Panc1 (cell line): ENCODE measurements at regions not wholly inside any gene's neighbourhood (a gene's known extent, or its start where the extent isn't known, plus 50 kb on each side); places are given as distances from the start of the nearest gene placed in this dataset.

ENCODE experiments used
- ATAC-seq: fragments of 200-7000 bp; cut with Tn5 transposase; 2 replicates; pipeline ENCODE4 v1.9.1; 2020; ENCODE audit warnings: mild to moderate bottlenecking, moderate library complexity
- BruUV-seq: library from RNA; stranded (reverse); fragments of 400-500 nt; replicated peaks from 2 replicates; lab custom pipeline; 2021; lab: Mats Ljungman, UMichigan
- CTCF ChIA-PET: fragments of 300-600 bp; sonication (Branson Sonifier 250); formaldehyde crosslinking; loops from one replicate; lab custom pipeline; 2022; ENCODE audit warnings: antibody characterized with exemption; lab: Charles Lee
- POLR2A ChIA-PET: fragments of 300-600 bp; sonication (Branson Sonifier 250); formaldehyde crosslinking; loops from one replicate; lab custom pipeline; 2022; ENCODE audit warnings: antibody characterized with exemption; lab: Charles Lee
- DNase-seq: peaks from one replicate; pipeline ENCODE4 v3.0.0-alpha.2; 2010; ENCODE audit warnings: low read depth, low spot score
- H3K27ac ChIP-seq: 2 replicates; pipeline ENCODE4 v1.5.1; 2011; ENCODE audit warnings: mild to moderate bottlenecking, low read length, inconsistent platforms
- H3K27me3 ChIP-seq: fragments of 200-500 bp; sonication (Bioruptor generic); 2 replicates; pipeline ENCODE4 v1.6.0; 2014; ENCODE audit warnings: low read length, inconsistent platforms; ENCODE audit not compliant: control insufficient read depth, insufficient read depth
- H3K36me3 ChIP-seq: fragments of 200-500 bp; sonication (Bioruptor generic); 2 replicates; pipeline ENCODE4 v1.5.1; 2014; ENCODE audit warnings: inconsistent platforms, mild to moderate bottlenecking, low read length, moderate library complexity; ENCODE audit not compliant: control insufficient read depth, insufficient read depth
- H3K4me1 ChIP-seq: 2 replicates; pipeline ENCODE4 v1.5.1; 2011; ENCODE audit warnings: inconsistent platforms, mild to moderate bottlenecking, low read length, moderate library complexity; ENCODE audit not compliant: control insufficient read depth, insufficient read depth
- H3K4me3 ChIP-seq, 2 experiments: 2 replicates each; pipeline ENCODE4 v1.5.1; 2011 to 2012; ENCODE audit warnings: low read depth in 2 of 2, low read length in 2 of 2, mild to moderate bottlenecking in 2 of 2, inconsistent platforms in 1 of 2, moderate library complexity in 1 of 2
- H3K9me3 ChIP-seq: fragments of 200-500 bp; sonication (Bioruptor generic); 2 replicates; pipeline ENCODE4 v1.5.1; 2014; ENCODE audit warnings: low read depth, mild to moderate bottlenecking, inconsistent platforms, low read length, moderate library complexity; ENCODE audit not compliant: control insufficient read depth, insufficient read depth
- CTCF ChIP-seq: fragments of 450-650 bp; IDR thresholded peaks from 2 replicates; pipeline ENCODE4 v1.5.1; 2017; ENCODE audit warnings: mild to moderate bottlenecking
- POLR2AphosphoS5 ChIP-seq: IDR thresholded peaks from 2 replicates; pipeline ENCODE4 v1.6.1; 2012; ENCODE audit warnings: mild to moderate bottlenecking, low read depth, low read length, moderate library complexity
- REST ChIP-seq, 2 experiments: IDR thresholded peaks; 2 replicates each; pipeline ENCODE4 v1.6.1; 2011 to 2012; ENCODE audit warnings: low read depth in 2 of 2, control low read depth in 1 of 2, low read length in 1 of 2, mild to moderate bottlenecking in 1 of 2, moderate library complexity in 1 of 2; ENCODE audit not compliant: insufficient read depth in 1 of 2
- SIN3A ChIP-seq: IDR thresholded peaks from 2 replicates; pipeline ENCODE4 v1.6.1; 2012; ENCODE audit warnings: low read depth, mild to moderate bottlenecking, low read length, moderate library complexity, borderline replicate concordance; ENCODE audit not compliant: insufficient read depth
- TCF7L2 ChIP-seq: IDR thresholded peaks from 2 replicates; pipeline ENCODE4 v1.6.1; 2011; ENCODE audit warnings: mild to moderate bottlenecking, low read depth, low read length, inconsistent platforms
- in situ Hi-C: cut with HindIII; loops from 2 replicates; pipeline ENCODE4 v1.10.0; 2016; ENCODE audit warnings: low sequenced_read_pairs, low pct_unique_long_range_greater_than_20kb
- intact Hi-C: fragments of 100-400 bp; cut with micrococcal nuclease; formaldehyde crosslinking; loops from one replicate; pipeline ENCODE4 v1.10.0; 2022; ENCODE audit not compliant: unreplicated experiment

- Histone ChIP-seq H3K4me1 (no peaks in the 10 kb centered on the region), H3K27me3 (no peaks in the 10 kb centered on the region), H3K9me3 (no peaks in the 10 kb centered on the region), H3K27ac (no peak overlapping the region), H3K36me3 (no peaks in the 10 kb centered on the region), H3K4me3 (no peak overlapping the region)
- BruUV-seq, result no TSS peak
- POLR2A ChIA-PET, result interaction anchor here (0.8 kb wide), 1 partner anchor 278 kb away, joined by 16 read pairs; no protein-coding TSS in a partner anchor
- CTCF ChIA-PET, result no interaction called here
- DNase-seq, result no peak
- TF ChIP-seq POLR2AphosphoS5, result no peak
- TF ChIP-seq SIN3A, result no peak
- TF ChIP-seq REST (IDR thresholded peaks at IDR 0.05; ENCODE audit: insufficient read depth in 1 of 2, low read depth in 2 of 2, low read length in 1 of 2), result no peak
- no peak for TF ChIP-seq TCF7L2
- TF ChIP-seq CTCF, result no peak
- in situ Hi-C loops, result no loop called here
- no peak for ATAC-seq
- intact Hi-C loops, result no loop called here
These were observed 56.7 kb upstream of the TMEM248 start for GRCh38 chr7:66864294-66864693.

GRCh38 chr7:66865290-66865864 lies 55.6 kb upstream of the TMEM248 start:
- in situ Hi-C loops, result no loop called here
- ChIA-PET POLR2A (no interaction called here), CTCF (no interaction called here)
- no peaks in the 10 kb centered on the region for H3K4me1 ChIP-seq
- no peak overlapping the region for H3K27ac ChIP-seq
- DNase-seq (no peak), ATAC-seq (no peak)
- BruUV-seq, result no TSS peak
- no peaks in the 10 kb centered on the region for H3K9me3 ChIP-seq
- intact Hi-C loops, result no loop called here
- no peaks in the 10 kb centered on the region for H3K36me3 ChIP-seq
- TF ChIP-seq TCF7L2 (no peak), REST (IDR thresholded peaks at IDR 0.05; ENCODE audit: insufficient read depth in 1 of 2, low read depth in 2 of 2, low read length in 1 of 2) (no peak), SIN3A (no peak), CTCF (no peak), POLR2AphosphoS5 (no peak)
- no peak overlapping the region for H3K4me3 ChIP-seq
- H3K27me3 ChIP-seq, result no peaks in the 10 kb centered on the region
